ENCODE measurements at regions not wholly inside any gene's neighbourhood (a gene's known extent, or its start where the extent isn't known, plus 50 kb on each side); places are given as distances from the start of the nearest gene placed in this dataset.

- Mint-ChIP-seq H3K4me3 (ENCODE audit: unreplicated experiment) (no peak overlapping the region), H3K4me1 (ENCODE audit: unreplicated experiment) (peaks cover 18% of the 10 kb centered on the region), H3K27me3 (ENCODE audit: unreplicated experiment) (no peaks in the 10 kb centered on the region), H3K36me3 (ENCODE audit: unreplicated experiment) (peaks cover 2% of the 10 kb centered on the region), H3K9me3 (ENCODE audit: unreplicated experiment) (no peaks in the 10 kb centered on the region), H3K27ac (ENCODE audit: unreplicated experiment) (no peak overlapping the region)
- no peak for TF ChIP-seq CTCF (IDR thresholded peaks at IDR 0.05)
- DNase-seq (ENCODE audit: extremely low spot score, unreplicated experiment): no peak
Measured at GRCh38 chr6:122028933-122029522, 370.4 kb upstream of the HSF2 start.

DNA sequence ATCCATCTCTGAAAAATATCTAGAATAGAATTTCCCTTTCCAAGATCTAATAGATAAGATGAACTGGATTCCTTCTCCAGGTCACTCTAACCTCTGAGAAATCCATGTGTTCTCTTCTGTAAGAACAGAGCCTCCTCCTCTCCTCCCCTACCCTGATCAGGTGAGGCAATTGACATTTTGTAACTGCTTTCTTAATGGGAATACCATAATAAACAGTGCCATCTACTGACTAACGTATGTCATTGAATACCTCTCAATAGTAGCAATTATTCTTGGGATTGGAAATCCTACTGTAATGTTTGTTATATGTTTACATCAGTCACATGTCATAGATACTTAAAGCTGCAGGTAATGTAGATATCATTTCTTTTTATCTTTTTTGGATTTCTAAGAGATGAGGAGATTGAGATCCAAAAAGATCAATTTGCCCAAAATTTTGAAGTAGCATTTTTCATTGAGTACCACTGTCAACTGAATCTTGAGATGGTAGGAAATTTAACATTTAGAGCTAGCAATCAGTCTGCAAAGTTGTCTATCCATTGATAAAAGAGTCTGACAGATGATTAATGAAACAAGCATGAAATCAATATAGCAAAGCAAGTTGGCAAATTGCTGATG, 365.8 kb upstream of the HSF2 start:
- peaks cover 5% of the 10 kb centered on the region for H3K27me3 Mint-ChIP-seq (ENCODE audit: unreplicated experiment)

DNA sequence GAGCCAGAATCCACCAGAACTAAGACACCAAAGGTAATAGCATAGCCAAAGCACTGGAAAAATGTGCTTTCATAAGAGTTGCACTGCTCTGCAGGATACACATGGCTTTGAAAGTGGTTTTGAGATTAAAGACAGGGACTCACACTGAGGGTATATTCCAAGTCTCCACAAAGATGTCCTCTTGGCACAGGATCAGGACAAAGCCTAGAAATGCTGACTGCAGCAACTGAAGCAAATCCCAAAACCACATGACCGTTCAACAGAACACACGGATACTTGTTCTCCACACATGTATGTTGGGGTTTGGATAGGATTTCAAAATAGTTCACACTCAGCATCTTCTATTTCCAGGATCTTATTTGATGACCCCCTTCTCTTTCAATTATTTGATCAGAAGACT, 364.3 kb upstream of the HSF2 start:
- DNase-seq (ENCODE audit: extremely low spot score, unreplicated experiment): no peak
- Mint-ChIP-seq H3K27me3 (ENCODE audit: unreplicated experiment) (peaks cover 5% of the 10 kb centered on the region), H3K36me3 (ENCODE audit: unreplicated experiment) (no peaks in the 10 kb centered on the region), H3K27ac (ENCODE audit: unreplicated experiment) (no peak overlapping the region), H3K4me3 (ENCODE audit: unreplicated experiment) (no peak overlapping the region), H3K9me3 (ENCODE audit: unreplicated experiment) (no peaks in the 10 kb centered on the region), H3K4me1 (ENCODE audit: unreplicated experiment) (peaks cover 7% of the 10 kb centered on the region)
- no peak for TF ChIP-seq CTCF (IDR thresholded peaks at IDR 0.05)

More for the DNA sequence above, 365.8 kb upstream of the HSF2 start:
- Mint-ChIP-seq H3K36me3 (ENCODE audit: unreplicated experiment) (peaks cover 1% of the 10 kb centered on the region), H3K9me3 (ENCODE audit: unreplicated experiment) (no peaks in the 10 kb centered on the region), H3K4me1 (ENCODE audit: unreplicated experiment) (peaks cover 12% of the 10 kb centered on the region), H3K27ac (ENCODE audit: unreplicated experiment) (no peak overlapping the region), H3K4me3 (ENCODE audit: unreplicated experiment) (no peak overlapping the region)
- peak; percentile 75 for TF ChIP-seq CTCF (IDR thresholded peaks at IDR 0.05)
- DNase-seq (ENCODE audit: extremely low spot score, unreplicated experiment): no peak

GRCh38 chr6:122040261-122040660, 359.2 kb upstream of the HSF2 start:
- DNase-seq (ENCODE audit: extremely low spot score, unreplicated experiment): no peak
- no peaks in the 10 kb centered on the region for H3K36me3 Mint-ChIP-seq (ENCODE audit: unreplicated experiment)
- no peaks in the 10 kb centered on the region for H3K9me3 Mint-ChIP-seq (ENCODE audit: unreplicated experiment)
- peaks cover 23% of the 10 kb centered on the region for H3K27me3 Mint-ChIP-seq (ENCODE audit: unreplicated experiment)
- H3K4me1 Mint-ChIP-seq (ENCODE audit: unreplicated experiment): no peaks in the 10 kb centered on the region
- no peak overlapping the region for H3K4me3 Mint-ChIP-seq (ENCODE audit: unreplicated experiment)
- TF ChIP-seq CTCF (IDR thresholded peaks at IDR 0.05): no peak
- H3K27ac Mint-ChIP-seq (ENCODE audit: unreplicated experiment): no peak overlapping the region

GRCh38 chr6:122042380-122042779, 357.1 kb upstream of the HSF2 start:
- H3K27ac Mint-ChIP-seq (ENCODE audit: unreplicated experiment): no peak overlapping the region
- no peak overlapping the region for H3K4me3 Mint-ChIP-seq (ENCODE audit: unreplicated experiment)
- no peak for TF ChIP-seq CTCF (IDR thresholded peaks at IDR 0.05)
- no peaks in the 10 kb centered on the region for H3K9me3 Mint-ChIP-seq (ENCODE audit: unreplicated experiment)
- H3K36me3 Mint-ChIP-seq (ENCODE audit: unreplicated experiment): no peaks in the 10 kb centered on the region
- DNase-seq (ENCODE audit: extremely low spot score, unreplicated experiment): no peak
- peaks cover 26% of the 10 kb centered on the region for H3K27me3 Mint-ChIP-seq (ENCODE audit: unreplicated experiment)
- no peaks in the 10 kb centered on the region for H3K4me1 Mint-ChIP-seq (ENCODE audit: unreplicated experiment)
